ENCODE measurements at regions not wholly inside any gene's neighbourhood (a gene's known extent, or its start where the extent isn't known, plus 50 kb on each side); places are given as distances from the start of the nearest gene placed in this dataset.

DNA sequence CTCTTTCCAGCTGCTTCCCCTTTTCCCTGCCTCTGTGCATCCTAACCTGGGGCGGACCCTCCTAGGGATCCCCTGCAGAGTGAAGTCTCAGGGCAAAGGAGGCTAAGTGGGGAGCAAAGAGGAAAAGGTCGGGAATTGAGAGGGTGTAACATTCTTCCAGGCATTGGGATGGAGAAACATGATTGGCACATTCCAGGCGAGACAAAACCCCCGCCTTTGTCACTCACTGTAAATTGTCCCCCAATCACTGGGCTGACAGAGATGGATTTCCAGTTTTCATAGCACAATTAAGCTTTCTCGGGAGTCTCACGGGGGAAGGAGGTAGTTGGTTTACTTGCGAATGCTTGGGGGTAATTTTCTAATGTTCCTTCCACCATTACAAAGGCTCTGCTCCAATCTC lies 74.9 kb downstream of the MIAT start:
- FAIRE-seq: no peak
- DNase-seq (ENCODE audit: low spot score in 2 of 2): no peak

DNA sequence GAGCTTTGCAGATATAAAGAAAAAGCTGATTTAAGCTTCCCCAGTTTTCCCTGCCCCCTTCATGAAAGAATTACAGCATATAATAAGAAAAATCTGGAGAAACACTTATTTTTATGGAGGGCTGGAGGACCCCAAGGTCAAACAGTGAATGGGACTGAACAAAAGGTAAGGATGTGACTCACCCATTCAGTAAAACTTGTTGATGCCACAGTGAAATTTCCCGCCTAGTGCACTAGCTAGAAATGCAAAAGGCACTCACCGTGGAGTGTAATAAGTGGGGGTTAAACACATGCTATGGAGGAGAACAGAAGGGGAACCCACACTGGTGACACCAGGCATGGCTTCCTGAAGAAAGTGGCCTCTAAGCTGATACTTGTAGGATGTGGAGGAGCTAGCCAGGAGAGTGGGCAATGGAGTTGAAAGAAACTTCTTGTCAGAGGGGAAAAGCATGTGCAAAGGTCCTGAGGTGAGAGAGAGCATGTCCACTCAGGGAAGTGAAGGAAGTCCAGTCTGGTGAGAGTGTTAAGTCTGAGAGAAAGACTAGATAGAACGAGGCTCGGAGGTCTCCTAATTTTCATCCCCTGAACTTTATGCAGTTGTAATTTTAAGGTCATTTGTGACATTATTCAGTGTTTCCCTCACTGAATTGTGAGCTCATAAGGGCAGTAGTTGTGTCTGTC lies 77.1 kb downstream of the MIAT start:
- FAIRE-seq (no peak), DNase-seq (ENCODE audit: low spot score in 2 of 2) (no peak)

DNA sequence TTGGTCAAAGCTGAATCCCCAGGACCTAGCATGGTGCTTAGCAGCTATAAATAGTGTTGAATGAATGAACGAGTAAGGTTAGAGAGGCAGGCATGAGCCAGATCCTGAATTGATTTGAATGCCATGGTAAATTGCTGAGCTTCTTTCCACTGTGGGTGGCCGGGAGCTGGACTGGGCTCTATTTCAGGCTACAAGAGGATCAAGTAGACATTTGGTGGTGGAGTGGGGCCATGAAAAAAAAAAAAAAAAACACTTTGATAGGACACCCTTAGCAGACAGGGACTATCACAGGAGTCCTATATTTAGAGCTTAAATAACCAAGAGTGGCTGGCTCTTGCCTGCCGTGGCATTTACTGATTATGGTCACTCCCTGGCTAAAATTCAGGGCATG lies 77.6 kb downstream of the MIAT start:
- DNase-seq (ENCODE audit: low spot score in 2 of 2) (no peak), FAIRE-seq (no peak)

DNA sequence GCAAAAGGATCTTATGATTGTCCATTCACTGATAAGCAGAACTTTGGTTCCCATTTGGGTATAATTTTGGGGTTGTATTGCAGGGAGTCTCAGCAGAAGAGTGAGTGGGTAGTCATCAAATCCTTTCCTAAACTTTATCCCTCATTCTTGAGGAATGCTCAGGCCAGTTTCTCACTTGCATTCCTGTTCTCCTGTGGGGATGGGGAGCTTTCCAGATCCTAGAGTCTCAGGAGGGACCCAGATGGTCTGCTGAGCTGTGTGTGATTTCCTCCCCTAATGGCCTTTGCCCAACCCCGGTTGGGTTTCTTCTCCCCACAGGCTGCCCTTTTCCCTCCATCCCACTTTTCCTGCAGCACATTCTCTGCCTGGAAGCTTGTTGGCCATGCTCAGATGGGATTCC lies 79.9 kb downstream of the MIAT start:
- DNase-seq (ENCODE audit: low spot score in 2 of 2) (no peak), FAIRE-seq (no peak)

DNA sequence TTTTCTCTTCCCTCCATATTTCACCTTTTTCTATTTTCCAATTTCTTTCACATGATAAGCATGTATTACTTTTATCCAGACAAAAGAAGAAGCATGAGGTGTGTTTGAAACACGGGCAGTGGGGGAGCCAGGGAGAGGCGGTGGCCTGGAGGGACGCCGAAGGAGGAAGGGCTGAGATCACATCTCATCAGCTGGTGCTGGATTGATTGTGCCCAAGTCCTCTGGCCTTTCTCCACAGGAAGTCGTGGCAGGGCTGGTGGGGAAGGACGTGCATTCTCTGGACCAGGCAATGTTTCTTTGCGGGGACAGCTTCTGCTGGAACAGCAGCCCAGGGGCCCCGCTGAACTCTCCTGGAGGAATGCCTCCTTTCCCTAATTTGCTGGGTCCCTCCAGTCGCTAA lies 82.9 kb downstream of the MIAT start:
- no peak for FAIRE-seq
- no peak for DNase-seq (ENCODE audit: low spot score in 2 of 2)

DNA sequence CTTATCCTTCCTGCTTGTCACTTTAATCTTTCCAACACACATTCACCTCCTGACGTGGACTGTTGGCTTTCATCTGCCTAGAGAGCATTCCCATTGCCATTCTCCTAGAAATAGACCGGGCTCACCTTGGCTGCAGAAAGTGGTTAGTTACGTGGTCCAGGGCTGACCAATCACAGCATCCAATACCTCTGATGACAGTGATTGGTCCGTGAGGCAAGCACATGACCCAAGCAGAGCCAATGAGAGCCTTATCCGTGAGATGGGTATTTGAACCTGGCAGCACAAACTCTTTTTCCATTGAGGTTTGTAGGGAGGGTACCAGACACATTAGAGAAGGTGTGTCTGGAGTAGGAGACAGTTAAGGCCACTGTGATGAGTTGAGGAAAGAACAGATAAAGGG lies 85.8 kb downstream of the MIAT start:
- no peak for FAIRE-seq
- DNase-seq (ENCODE audit: low spot score in 2 of 2): no peak

DNA sequence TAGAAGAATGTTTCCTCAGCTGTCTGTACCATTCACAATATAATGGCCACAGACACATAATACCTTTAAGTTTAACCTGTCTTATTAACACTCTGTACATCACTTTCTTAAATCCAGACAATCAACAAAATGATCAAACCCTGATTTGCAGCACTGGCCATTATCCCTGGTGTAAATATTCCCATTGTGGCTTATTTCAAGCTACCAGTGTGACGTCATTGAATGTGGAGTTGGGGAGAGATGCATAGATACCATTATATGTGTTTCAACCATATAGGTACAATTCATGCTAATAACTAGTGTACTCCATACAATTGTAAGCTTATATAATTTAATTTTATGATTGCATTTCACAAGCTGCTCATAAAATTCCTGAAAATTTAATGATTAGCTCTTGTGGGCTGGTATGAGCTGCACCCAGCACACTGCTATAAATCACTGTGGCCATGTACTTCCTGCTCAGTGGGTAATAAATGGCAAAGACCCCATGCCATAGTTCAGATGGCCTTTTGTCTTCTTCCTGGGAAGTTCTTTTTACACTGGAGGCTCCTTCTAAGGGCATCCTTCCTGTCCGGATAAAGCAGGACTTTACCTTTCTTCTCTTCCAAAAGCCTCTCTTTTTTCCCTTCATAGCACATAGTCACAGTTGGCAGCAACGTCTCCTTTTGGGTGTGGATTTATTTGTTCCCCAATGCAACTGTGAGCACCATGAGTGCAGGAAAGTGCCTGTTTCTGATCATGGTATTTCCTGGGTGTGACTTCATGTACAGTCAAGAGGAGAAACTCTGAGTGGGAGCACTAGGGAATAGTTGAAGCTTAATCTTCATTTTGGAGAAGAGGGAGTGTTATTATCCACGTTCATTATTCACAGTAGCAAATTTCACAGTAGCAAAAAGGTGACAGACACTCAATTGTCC lies 87.8 kb downstream of the MIAT start:
- DNase-seq (ENCODE audit: low spot score in 2 of 2): no peak
- no peak for FAIRE-seq

DNA sequence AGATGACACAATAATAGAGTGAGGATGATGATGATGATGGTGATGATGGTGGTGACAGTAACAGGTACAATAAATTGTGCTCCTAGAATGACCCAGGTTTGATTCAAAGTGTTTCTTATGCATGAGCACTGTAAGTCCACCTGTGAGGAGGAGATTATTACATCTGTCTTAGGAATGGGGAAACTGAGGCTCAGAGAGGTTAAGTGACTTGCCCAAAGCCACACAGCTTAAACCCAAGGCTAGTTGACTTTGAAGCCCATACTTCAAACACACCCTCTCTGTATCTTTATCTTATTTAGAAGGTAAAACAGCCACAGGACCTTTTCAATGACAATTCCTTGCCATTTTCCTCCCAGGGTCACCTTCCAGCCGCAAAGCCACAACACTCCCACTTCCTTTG lies 88.9 kb downstream of the MIAT start:
- no peak for FAIRE-seq

DNA sequence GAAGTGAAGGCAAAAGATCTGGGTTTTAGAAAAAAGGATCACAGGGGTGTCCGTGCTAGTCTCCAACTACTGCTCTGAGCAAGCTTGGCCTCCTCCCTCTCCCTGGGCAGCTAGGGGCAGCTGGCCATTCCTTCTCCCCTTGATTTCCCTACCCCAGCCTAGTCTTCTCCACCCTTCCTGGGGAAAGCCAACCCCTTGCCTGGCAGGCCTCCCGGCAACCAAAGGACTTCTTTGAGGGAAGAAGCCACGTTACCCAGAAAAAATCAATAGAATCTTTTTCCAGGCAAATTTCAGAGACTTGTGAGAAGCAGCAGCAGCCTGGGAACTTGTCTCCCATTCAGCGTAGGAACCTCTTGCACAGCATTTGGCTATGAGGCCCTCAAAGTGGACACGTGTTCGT lies 91.5 kb downstream of the MIAT start:
- no peak for DNase-seq (ENCODE audit: low spot score in 2 of 2)
- no peak for FAIRE-seq

More for the DNA sequence above, 88.9 kb downstream of the MIAT start:
- DNase-seq (ENCODE audit: low spot score in 2 of 2): no peak

DNA sequence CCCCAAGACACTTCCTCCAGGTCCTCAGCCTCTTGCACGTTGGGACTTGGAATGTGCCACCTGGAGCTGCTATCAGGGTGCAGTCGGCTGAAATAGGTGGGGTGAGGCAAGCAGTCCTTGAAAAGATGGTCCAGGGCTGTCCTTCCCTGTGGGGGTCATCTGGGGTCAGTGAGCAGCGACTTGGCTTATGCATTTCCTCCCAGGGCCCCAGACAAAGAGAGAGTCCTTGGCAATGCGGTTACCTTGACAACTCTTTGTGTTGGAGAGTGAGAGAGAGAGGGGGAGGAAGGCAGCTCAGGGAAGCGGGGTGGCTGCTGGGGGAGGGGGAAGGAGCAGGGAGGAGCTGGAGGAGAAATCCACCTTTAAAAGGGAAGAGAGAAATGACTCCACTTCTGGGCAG lies 93.8 kb downstream of the MIAT start:
- DNase-seq (ENCODE audit: low spot score in 2 of 2): no peak
- FAIRE-seq: no peak

DNA sequence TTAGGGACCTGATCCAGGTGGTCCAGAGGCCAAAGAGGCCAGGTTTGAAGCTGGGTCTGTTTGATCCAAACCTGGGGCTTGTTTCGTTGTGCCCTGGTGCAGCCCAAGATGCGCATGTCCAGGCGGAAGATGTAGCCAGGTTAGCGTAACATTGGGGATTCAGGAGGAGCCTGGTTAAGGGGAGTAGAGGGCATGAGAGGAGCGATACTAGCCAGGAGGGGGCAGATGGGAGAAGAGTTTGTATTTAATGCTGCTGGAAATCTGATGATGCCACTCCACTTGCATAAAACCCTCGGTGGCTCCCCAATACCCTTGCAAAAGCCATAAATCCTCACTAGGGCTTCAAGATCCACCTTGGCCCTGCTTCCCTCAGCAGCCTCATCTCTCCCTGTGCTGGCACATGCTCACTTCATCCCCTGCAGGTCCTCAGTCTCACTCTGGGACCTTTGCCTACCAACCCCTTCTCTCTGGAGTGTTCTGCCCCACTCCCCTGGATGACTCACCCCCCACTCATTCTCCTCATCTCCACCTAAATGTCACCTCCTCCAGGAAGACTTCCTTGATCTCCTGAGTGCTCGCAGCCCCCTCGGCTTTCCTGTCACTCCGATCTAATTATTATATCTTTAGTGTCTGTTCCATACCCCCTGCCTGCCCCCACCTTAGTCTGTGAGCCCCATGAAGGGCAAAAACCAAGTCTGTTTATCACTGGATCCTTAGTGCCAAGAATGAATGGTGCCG lies 95.9 kb downstream of the MIAT start:
- DNase-seq (ENCODE audit: low spot score in 2 of 2) (no peak), FAIRE-seq (no peak)

DNA sequence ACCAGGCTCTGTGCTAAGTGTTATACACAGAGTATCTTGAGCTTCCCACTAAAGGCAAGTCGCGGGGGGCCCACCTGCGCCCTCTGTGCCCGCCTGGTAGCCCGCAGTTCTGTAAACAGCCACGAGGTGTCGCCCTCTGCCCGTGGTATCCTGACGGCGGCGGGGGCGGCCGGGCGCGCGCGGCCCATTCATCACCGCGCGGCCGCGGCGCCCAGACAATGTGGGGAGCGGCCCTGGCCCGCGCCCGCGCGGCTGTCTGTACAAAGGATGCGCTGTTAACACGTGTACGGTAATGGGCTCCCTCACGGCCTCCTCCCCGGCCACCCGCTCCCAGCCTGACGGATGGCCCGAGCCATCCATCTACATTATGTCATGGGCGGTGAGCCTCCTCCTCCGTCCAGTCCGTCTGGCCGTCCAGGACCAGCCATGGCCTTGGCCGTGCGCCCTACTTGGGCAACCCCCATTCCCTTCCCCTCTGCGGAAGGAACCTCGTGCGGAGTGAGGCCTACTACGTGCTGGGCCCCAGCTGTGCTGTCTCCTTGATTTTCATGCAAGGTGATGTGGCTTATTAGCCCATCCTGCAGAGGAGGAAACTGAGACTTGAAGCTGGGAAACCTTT lies 99.4 kb downstream of the MIAT start:
- no peak for FAIRE-seq
- DNase-seq (ENCODE audit: low spot score in 2 of 2): peak; percentile 77 to 87

DNA sequence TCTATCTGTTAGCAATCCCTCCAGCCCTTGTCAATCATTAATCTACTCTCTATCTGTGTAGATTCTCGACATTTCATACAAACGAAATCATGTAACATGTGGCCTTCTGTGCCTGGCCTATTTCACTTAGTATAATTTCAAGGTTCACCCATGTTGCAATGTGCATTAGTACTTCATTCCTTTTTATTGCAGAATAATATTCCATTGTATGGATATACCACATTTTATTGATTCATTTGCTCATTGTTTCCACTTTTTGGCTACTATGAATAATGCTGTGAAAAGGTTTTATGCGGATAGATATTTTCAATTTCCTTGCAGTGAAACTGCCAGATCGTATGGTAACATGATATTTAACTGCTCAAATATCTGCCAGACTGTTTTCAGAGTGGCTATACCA lies 100.1 kb downstream of the MIAT start:
- DNase-seq (ENCODE audit: low spot score in 2 of 2) (no peak), FAIRE-seq (no peak)

DNA sequence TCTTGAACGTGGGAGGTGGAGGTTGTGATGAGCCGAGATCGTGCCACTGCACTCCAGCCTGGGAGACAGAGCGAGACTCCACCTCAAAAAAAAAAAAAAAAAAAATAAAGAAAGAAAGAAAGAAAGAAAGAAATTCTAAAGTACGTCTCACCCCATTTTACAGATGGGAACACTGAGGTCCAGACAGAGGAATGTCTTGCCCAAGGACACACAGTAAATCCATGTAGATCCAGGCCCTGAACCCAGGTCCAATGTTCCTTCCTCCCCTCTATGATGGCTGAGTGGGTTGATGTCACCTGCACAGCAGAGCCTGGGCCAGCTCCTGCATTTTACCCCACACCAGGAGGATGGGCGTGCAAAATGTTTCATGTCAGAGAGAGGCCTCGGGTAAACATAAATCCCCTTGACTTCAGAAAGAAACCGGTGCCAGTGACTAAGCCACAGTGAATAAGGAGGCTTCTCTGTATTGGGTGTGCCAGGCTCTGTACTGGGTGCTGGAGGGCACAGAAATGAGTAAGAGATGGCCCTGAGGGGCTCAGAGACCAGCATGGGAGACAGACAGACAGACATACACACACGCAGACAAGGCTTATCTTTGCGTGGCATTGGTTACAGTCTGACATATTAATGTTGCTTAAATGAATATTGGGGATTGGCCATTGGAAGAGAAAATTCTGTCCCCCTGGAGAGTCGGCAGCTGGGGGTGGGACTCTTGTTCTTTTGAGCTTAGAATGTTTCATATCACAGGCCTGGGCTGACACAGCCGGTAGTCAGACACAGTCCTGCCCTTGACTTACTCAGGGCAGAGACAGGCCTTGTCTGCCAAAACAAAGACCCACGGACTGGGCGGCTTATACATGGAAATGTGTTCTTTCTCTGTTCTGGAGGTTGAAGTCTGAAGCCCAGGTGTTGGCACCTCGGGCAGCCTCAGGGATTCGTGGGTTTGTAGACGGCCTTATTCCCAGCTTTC lies 105.4 kb downstream of the MIAT start:
- FAIRE-seq (no peak), DNase-seq (ENCODE audit: low spot score in 2 of 2) (no peak)

DNA sequence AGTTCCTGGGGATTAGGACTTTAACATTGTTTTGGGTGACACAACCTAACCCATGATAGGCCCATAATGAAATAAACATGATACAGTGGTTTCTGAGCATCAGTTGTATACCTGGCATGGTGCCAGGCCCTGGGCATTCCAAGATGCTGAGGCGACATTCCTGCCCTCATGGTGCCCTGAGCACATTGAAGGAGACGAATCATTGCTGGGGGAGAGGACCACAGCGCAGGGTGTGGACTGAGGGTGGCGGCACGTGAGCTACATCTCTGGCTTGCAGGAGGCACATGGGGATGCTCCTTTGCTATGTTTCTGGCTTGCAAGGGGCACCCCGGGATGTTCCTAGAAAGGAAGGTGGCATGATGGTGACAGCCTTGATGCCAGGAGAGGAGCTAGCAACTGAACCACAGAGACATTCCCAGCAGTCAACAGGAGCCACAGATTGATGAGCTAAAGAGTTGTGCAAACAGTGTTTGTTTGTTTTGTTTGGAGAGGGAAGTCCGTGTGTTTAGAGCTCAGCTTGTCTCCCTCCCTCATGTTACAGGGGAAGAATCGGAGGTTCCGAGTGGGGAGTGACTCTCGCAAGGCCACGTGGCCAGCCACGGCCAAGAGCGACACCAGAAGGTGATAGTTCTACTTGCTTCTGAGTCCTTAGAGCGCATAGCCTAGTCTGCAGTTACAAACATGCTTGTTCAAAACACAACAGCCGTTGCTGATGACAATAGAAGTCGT lies 106.4 kb downstream of the MIAT start:
- DNase-seq (ENCODE audit: low spot score in 2 of 2): no peak
- FAIRE-seq: no peak

DNA sequence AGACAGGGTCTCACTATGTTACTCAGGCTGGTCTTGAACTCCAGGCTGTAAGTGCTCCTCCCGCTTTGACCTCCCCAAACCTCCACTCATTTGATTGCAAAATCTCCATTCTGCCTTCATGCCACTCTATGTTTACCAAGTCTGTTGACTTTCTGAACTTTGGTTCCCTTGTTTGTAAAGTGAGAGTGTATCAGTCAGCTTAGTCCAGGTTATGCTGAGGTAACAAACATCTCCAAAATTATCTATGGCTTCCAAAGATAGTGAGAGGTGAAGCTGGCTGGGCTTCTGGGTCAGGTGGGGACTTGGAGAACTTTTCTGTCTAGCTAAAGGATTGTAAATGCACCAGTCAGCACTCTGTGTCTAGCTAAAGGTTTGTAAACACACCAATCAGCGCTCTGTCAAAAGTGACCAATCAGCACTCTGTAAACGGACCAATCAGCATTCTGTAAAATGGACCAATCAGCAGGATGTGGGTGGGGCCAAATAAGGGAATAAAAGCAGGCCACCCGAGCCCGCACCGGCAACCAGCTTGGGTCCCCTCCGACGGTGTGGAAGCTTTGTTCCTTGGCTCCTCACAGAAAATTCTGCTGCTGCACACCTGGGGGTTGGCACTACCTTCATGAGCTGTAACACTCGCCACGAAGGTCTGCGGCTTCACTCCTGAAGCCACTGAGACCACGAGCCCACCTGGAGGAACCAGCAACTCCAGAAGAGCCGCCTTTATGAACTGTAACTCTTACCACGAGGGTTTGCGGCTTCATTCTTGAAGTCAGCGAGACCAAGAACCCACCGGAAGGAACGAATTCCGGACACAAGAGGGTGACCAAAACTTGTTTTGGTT lies 109.3 kb downstream of the MIAT start:
- no peak for FAIRE-seq

DNA sequence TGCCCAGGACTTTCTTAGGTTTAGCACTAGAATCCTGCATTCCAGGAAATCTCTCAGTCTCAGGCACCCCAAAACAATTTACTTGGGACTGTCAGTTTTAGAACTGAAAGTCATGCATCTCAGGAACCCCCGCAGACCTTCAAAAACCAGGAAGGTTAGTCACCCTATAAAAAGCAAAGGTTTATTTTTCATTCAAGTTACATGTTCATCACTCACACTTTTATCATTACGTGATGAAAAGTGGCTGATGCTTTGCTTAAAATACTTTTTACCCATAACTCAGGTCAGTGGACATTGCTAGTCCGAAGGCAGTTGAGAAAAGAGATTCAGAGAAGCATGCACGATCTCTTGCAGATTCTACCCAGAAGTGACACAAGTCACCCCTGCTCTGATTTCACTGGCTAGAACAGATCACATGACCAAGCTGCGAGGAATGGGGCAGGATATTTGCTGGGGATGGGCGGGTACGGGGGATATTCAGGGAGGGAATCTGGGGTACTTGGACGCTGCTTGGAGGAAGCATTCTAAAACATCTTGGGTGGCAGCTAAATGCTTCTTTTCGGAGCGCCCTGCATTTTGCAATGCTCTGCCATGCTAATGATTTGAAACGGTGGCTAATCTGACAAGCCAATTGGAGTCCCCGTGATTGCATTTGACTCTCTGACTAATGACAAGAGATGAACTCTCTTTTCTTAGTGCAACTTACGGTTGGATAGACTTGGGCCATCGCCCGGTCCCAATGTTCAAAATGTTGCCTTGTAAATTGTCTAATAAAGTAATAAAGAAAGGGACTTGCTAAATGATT lies 110.2 kb downstream of the MIAT start:
- no peak for FAIRE-seq
- DNase-seq (ENCODE audit: low spot score in 2 of 2): no peak

More for the DNA sequence above, 109.3 kb downstream of the MIAT start:
- no peak for DNase-seq (ENCODE audit: low spot score in 2 of 2)

Data from frontal cortex (tissue), 3 donors.